GM19023 (cell line): ENCODE measurements at regions not wholly inside any gene's neighbourhood (a gene's known extent, or its start where the extent isn't known, plus 50 kb on each side); places are given as distances from the start of the nearest gene placed in this dataset.

Experiments
- ATAC-seq: cut with Tn5 transposase; IDR thresholded peaks from one replicate; pipeline ENCODE4 v1.9.1; 2021; ENCODE audit warnings: mild to moderate bottlenecking, moderate library complexity; ENCODE audit not compliant: unreplicated experiment

- no peak for ATAC-seq
These were observed 56.3 kb upstream of the ZNF521 start for GRCh38 chr18:25408293-25408692.
